ENCODE measurements at regions not wholly inside any gene's neighbourhood (a gene's known extent, or its start where the extent isn't known, plus 50 kb on each side); places are given as distances from the start of the nearest gene placed in this dataset.

- no peak for TF ChIP-seq PBX3 (IDR thresholded peaks at IDR 0.05; ENCODE audit: insufficient replicate concordance, low read depth, low read length)
Observed at GRCh38 chr9:100939636-100940035, 88.9 kb upstream of the PLPPR1 start (continued).

- no peaks in the 10 kb centered on the region for H3K4me1 ChIP-seq (ENCODE audit: control insufficient read depth, insufficient read depth, low read length)
- ChIA-PET CTCF (no interaction called here), SMC1A (ENCODE audit: uncharacterized antibody, unreplicated experiment) (no interaction called here), POLR2A (no interaction called here), RAD21 (ENCODE audit: unreplicated experiment) (no interaction called here)
- TF ChIP-seq NFXL1 (IDR thresholded peaks at IDR 0.05; ENCODE audit: borderline replicate concordance) (no peak), ZNF207 (IDR thresholded peaks at IDR 0.05; ENCODE audit: borderline replicate concordance) (no peak), SRF (IDR thresholded peaks at IDR 0.05; ENCODE audit: low read depth in 2 of 2, low read length in 2 of 2) (no peak), ETV6 (conservative IDR thresholded peaks at IDR 0.05 in 1 of 2, IDR thresholded peaks at IDR 0.05 in 1 of 2; ENCODE audit: borderline replicate concordance in 1 of 2, low read depth in 1 of 2) (no peak), DPF2 (IDR thresholded peaks at IDR 0.05) (no peak), CREB1 (IDR thresholded peaks at IDR 0.05; ENCODE audit: low read depth) (no peak), HCFC1 (IDR thresholded peaks at IDR 0.05; ENCODE audit: low read length) (no peak), TARDBP (IDR thresholded peaks at IDR 0.05; ENCODE audit: borderline replicate concordance) (no peak), ATF3 (IDR thresholded peaks at IDR 0.05; ENCODE audit: borderline replicate concordance, extremely low read depth, low read depth, low read length) (no peak), TCF7 (IDR thresholded peaks at IDR 0.05; ENCODE audit: borderline replicate concordance) (no peak), MEF2A (IDR thresholded peaks at IDR 0.05; ENCODE audit: insufficient read depth, low read depth, low read length) (no peak)
- H3K9ac ChIP-seq (ENCODE audit: control insufficient read depth, insufficient read depth, low read length), result no peak overlapping the region
- no peak overlapping the region for H3K4me3 ChIP-seq
- ATAC-seq (no peak), DNase-seq (ENCODE audit: low read depth, low spot score) (no peak), FAIRE-seq (no peak)
- no peak overlapping the region for H2AFZ ChIP-seq (ENCODE audit: control insufficient read depth, low read depth, low read length)
- H3K4me2 ChIP-seq (ENCODE audit: control insufficient read depth, insufficient read depth), result no peak overlapping the region
- no peaks in the 10 kb centered on the region for H4K20me1 ChIP-seq (ENCODE audit: control insufficient read depth, insufficient read depth)
- in situ Hi-C loops (cut with MboI) (no loop called here), intact Hi-C loops (cut with micrococcal nuclease; ENCODE audit: unreplicated experiment) (no loop called here)
- no peaks in the 10 kb centered on the region for H3K36me3 ChIP-seq (ENCODE audit: control insufficient read depth in 2 of 2, insufficient read depth in 2 of 2, low read length in 1 of 2)
- 0% methylated on average over 3 of the region's 3 CpGs for WGBS (ENCODE audit: insufficient coverage, insufficient replicate concordance, low lambda C conversion rate, missing lambda C conversion rate)
- no peaks in the 10 kb centered on the region for H3K9me3 ChIP-seq (replicated peaks; ENCODE audit: control insufficient read depth, insufficient read depth, low read length)
- no peaks in the 10 kb centered on the region for H3K79me2 ChIP-seq (ENCODE audit: control insufficient read depth, insufficient read depth, low read length)
- no peak overlapping the region for H3K27ac ChIP-seq (ENCODE audit: control insufficient read depth, insufficient read depth)
- H3K27me3 ChIP-seq (replicated peaks in 1 of 2; ENCODE audit: control insufficient read depth in 2 of 2, insufficient read depth in 2 of 2, low read length in 1 of 2), result no peaks in the 10 kb centered on the region
- BruUV-seq (replicated peaks), result no TSS peak
Observed at GRCh38 chr9:100959226-100959625, 69.3 kb upstream of the PLPPR1 start.
